Prostate gland (tissue), 2 donors: ENCODE measurements at regions not wholly inside any gene's neighbourhood (a gene's known extent, or its start where the extent isn't known, plus 50 kb on each side); places are given as distances from the start of the nearest gene placed in this dataset.

Source experiments
- CTCF ChIP-seq, 4 experiments: fragments of 200-600 bp in 2 of 4; fragments of 450-650 bp in 2 of 4; sonication (generic) in 2 of 4; IDR thresholded peaks; 1 replicate in 3 of 4; 2 replicates in 1 of 4; pipeline ENCODE4 v1.5.1; 2016 to 2019; ENCODE audit warnings: antibody characterized with exemption in 4 of 4, mild to moderate bottlenecking in 2 of 4, moderate library complexity in 2 of 4
- POLR2AphosphoS5 ChIP-seq: sonication (generic); formaldehyde crosslinking; IDR thresholded peaks from one replicate; pipeline ENCODE4 v1.6.1; 2017; ENCODE audit warnings: antibody characterized with exemption

GRCh38 chr16:86882586-86883280 lies 304.4 kb downstream of the FOXL1 start:
- TF ChIP-seq CTCF (IDR thresholded peaks at IDR 0.05) (no peak), POLR2AphosphoS5 (no peak)
